ENCODE measurements at regions not wholly inside any gene's neighbourhood (a gene's known extent, or its start where the extent isn't known, plus 50 kb on each side); places are given as distances from the start of the nearest gene placed in this dataset.

- Histone ChIP-seq H3K9ac (ENCODE audit: low read length) (no peak overlapping the region), H3K9me2 (replicated peaks; ENCODE audit: insufficient read depth, low read length) (no peaks in the 10 kb centered on the region), H3K36me3 (ENCODE audit: insufficient read depth, low read length) (no peaks in the 10 kb centered on the region), H3K4me2 (ENCODE audit: low read depth, low read length, poor library complexity, severe bottlenecking) (no peak overlapping the region), H4K20me1 (ENCODE audit: insufficient read depth, low read depth, low read length) (no peaks in the 10 kb centered on the region), H3K4me1 (ENCODE audit: low read length) (no peaks in the 10 kb centered on the region), H3K4me3 (ENCODE audit: low read length) (no peak overlapping the region), H3K27ac (ENCODE audit: low read length) (no peak overlapping the region), H2AFZ (ENCODE audit: low read length) (no peak overlapping the region), H3K27me3 (ENCODE audit: low read length) (no peaks in the 10 kb centered on the region), H3K9me3 (ENCODE audit: low read length) (no peaks in the 10 kb centered on the region; the same call in 1 of the 2 replicates), H3K79me2 (ENCODE audit: low read length) (no peaks in the 10 kb centered on the region)
- no peak for DNase-seq
Measured at GRCh38 chr21:15219894-15220293, 155.1 kb upstream of the NRIP1 start.

GRCh38 chr21:15221799-15222386 is 157.1 kb upstream of the NRIP1 start:
- H3K27ac ChIP-seq (ENCODE audit: low read length): no peak overlapping the region
- peaks cover 2% of the 10 kb centered on the region for H3K9me3 ChIP-seq (ENCODE audit: low read length)
- H3K79me2 ChIP-seq (ENCODE audit: low read length): no peaks in the 10 kb centered on the region
- no peaks in the 10 kb centered on the region for H3K9me2 ChIP-seq (replicated peaks; ENCODE audit: insufficient read depth, low read length)
- no peaks in the 10 kb centered on the region for H3K4me1 ChIP-seq (ENCODE audit: low read length)
- H3K4me3 ChIP-seq (ENCODE audit: low read length): no peak overlapping the region
- H3K36me3 ChIP-seq (ENCODE audit: insufficient read depth, low read length): no peaks in the 10 kb centered on the region
- H4K20me1 ChIP-seq (ENCODE audit: insufficient read depth, low read depth, low read length): no peaks in the 10 kb centered on the region
- no peaks in the 10 kb centered on the region for H3K27me3 ChIP-seq (ENCODE audit: low read length)
- H2AFZ ChIP-seq (ENCODE audit: low read length): no peak overlapping the region
- no peak for DNase-seq
- no peak overlapping the region for H3K9ac ChIP-seq (ENCODE audit: low read length)
- H3K4me2 ChIP-seq (ENCODE audit: low read depth, low read length, poor library complexity, severe bottlenecking): no peak overlapping the region

GRCh38 chr21:15222707-15223106 is 157.9 kb upstream of the NRIP1 start:
- Histone ChIP-seq H3K79me2 (ENCODE audit: low read length) (no peaks in the 10 kb centered on the region), H3K9me2 (replicated peaks; ENCODE audit: insufficient read depth, low read length) (no peaks in the 10 kb centered on the region), H3K9me3 (ENCODE audit: low read length) (peaks cover 2% of the 10 kb centered on the region), H2AFZ (ENCODE audit: low read length) (no peak overlapping the region), H3K4me3 (ENCODE audit: low read length) (no peak overlapping the region), H3K27ac (ENCODE audit: low read length) (no peak overlapping the region), H3K9ac (ENCODE audit: low read length) (no peak overlapping the region), H3K4me1 (ENCODE audit: low read length) (no peaks in the 10 kb centered on the region), H3K4me2 (ENCODE audit: low read depth, low read length, poor library complexity, severe bottlenecking) (no peak overlapping the region), H3K27me3 (ENCODE audit: low read length) (no peaks in the 10 kb centered on the region), H4K20me1 (ENCODE audit: insufficient read depth, low read depth, low read length) (no peaks in the 10 kb centered on the region), H3K36me3 (ENCODE audit: insufficient read depth, low read length) (no peaks in the 10 kb centered on the region)
- DNase-seq: no peak

GRCh38 chr21:15224346-15225086 is 159.7 kb upstream of the NRIP1 start:
- Histone ChIP-seq H3K4me1 (ENCODE audit: low read length) (no peaks in the 10 kb centered on the region), H3K9ac (ENCODE audit: low read length) (no peak overlapping the region), H3K79me2 (ENCODE audit: low read length) (no peaks in the 10 kb centered on the region), H3K27ac (ENCODE audit: low read length) (no peak overlapping the region), H2AFZ (ENCODE audit: low read length) (no peak overlapping the region), H3K9me2 (replicated peaks; ENCODE audit: insufficient read depth, low read length) (no peaks in the 10 kb centered on the region), H3K9me3 (ENCODE audit: low read length) (peaks cover 2% of the 10 kb centered on the region), H3K36me3 (ENCODE audit: insufficient read depth, low read length) (no peaks in the 10 kb centered on the region), H3K4me3 (ENCODE audit: low read length) (no peak overlapping the region), H4K20me1 (ENCODE audit: insufficient read depth, low read depth, low read length) (no peaks in the 10 kb centered on the region), H3K27me3 (ENCODE audit: low read length) (no peaks in the 10 kb centered on the region), H3K4me2 (ENCODE audit: low read depth, low read length, poor library complexity, severe bottlenecking) (no peak overlapping the region)
- DNase-seq: no peak

- Histone ChIP-seq H3K9me3 (ENCODE audit: low read length) (peaks cover 6% of the 10 kb centered on the region), H3K36me3 (ENCODE audit: insufficient read depth, low read length) (no peaks in the 10 kb centered on the region), H3K9ac (ENCODE audit: low read length) (no peak overlapping the region), H2AFZ (ENCODE audit: low read length) (no peak overlapping the region), H4K20me1 (ENCODE audit: insufficient read depth, low read depth, low read length) (no peaks in the 10 kb centered on the region), H3K4me3 (ENCODE audit: low read length) (no peak overlapping the region), H3K27ac (ENCODE audit: low read length) (no peak overlapping the region), H3K4me2 (ENCODE audit: low read depth, low read length, poor library complexity, severe bottlenecking) (no peak overlapping the region), H3K4me1 (ENCODE audit: low read length) (no peaks in the 10 kb centered on the region), H3K79me2 (ENCODE audit: low read length) (no peaks in the 10 kb centered on the region), H3K9me2 (replicated peaks; ENCODE audit: insufficient read depth, low read length) (no peaks in the 10 kb centered on the region), H3K27me3 (ENCODE audit: low read length) (no peaks in the 10 kb centered on the region)
- no peak for DNase-seq
Measured at GRCh38 chr21:15227919-15228318, 163.1 kb upstream of the NRIP1 start.

- H3K36me3 ChIP-seq (ENCODE audit: insufficient read depth, low read length): no peaks in the 10 kb centered on the region
- H4K20me1 ChIP-seq (ENCODE audit: insufficient read depth, low read depth, low read length): no peaks in the 10 kb centered on the region
- DNase-seq: no peak
Measured at GRCh38 chr21:15229390-15229789, 164.6 kb upstream of the NRIP1 start.

GRCh38 chr21:15233611-15234010 is 168.8 kb upstream of the NRIP1 start:
- no peaks in the 10 kb centered on the region for H3K79me2 ChIP-seq (ENCODE audit: low read length)
- peaks cover 14% of the 10 kb centered on the region for H3K9me3 ChIP-seq (ENCODE audit: low read length)
- no peaks in the 10 kb centered on the region for H3K27me3 ChIP-seq (ENCODE audit: low read length)
- H3K27ac ChIP-seq (ENCODE audit: low read length): no peak overlapping the region
- no peak overlapping the region for H3K9ac ChIP-seq (ENCODE audit: low read length)
- no peak overlapping the region for H2AFZ ChIP-seq (ENCODE audit: low read length)
- no peak for DNase-seq
- H3K36me3 ChIP-seq (ENCODE audit: insufficient read depth, low read length): no peaks in the 10 kb centered on the region
- H3K4me3 ChIP-seq (ENCODE audit: low read length): no peak overlapping the region
- no peak overlapping the region for H3K4me2 ChIP-seq (ENCODE audit: low read depth, low read length, poor library complexity, severe bottlenecking)
- no peaks in the 10 kb centered on the region for H3K4me1 ChIP-seq (ENCODE audit: low read length)
- no peaks in the 10 kb centered on the region for H3K9me2 ChIP-seq (replicated peaks; ENCODE audit: insufficient read depth, low read length)
- H4K20me1 ChIP-seq (ENCODE audit: insufficient read depth, low read depth, low read length): no peaks in the 10 kb centered on the region

More at GRCh38 chr21:15229390-15229789, 164.6 kb upstream of the NRIP1 start:
- H3K27me3 ChIP-seq (ENCODE audit: low read length): no peaks in the 10 kb centered on the region
- peaks cover 9% of the 10 kb centered on the region for H3K9me3 ChIP-seq (ENCODE audit: low read length)
- H2AFZ ChIP-seq (ENCODE audit: low read length): no peak overlapping the region
- no peak overlapping the region for H3K4me3 ChIP-seq (ENCODE audit: low read length)
- no peaks in the 10 kb centered on the region for H3K4me1 ChIP-seq (ENCODE audit: low read length)
- no peak overlapping the region for H3K4me2 ChIP-seq (ENCODE audit: low read depth, low read length, poor library complexity, severe bottlenecking)
- H3K9me2 ChIP-seq (replicated peaks; ENCODE audit: insufficient read depth, low read length): no peaks in the 10 kb centered on the region
- no peaks in the 10 kb centered on the region for H3K79me2 ChIP-seq (ENCODE audit: low read length)
- H3K9ac ChIP-seq (ENCODE audit: low read length): no peak overlapping the region
- no peak overlapping the region for H3K27ac ChIP-seq (ENCODE audit: low read length)

- DNase-seq: no peak
- H3K9ac ChIP-seq (ENCODE audit: low read length): no peak overlapping the region
- H3K4me1 ChIP-seq (ENCODE audit: low read length): no peaks in the 10 kb centered on the region
- no peak overlapping the region for H3K4me2 ChIP-seq (ENCODE audit: low read depth, low read length, poor library complexity, severe bottlenecking)
- no peaks in the 10 kb centered on the region for H4K20me1 ChIP-seq (ENCODE audit: insufficient read depth, low read depth, low read length)
- H3K27me3 ChIP-seq (ENCODE audit: low read length): no peaks in the 10 kb centered on the region
- H3K27ac ChIP-seq (ENCODE audit: low read length): no peak overlapping the region
- H3K36me3 ChIP-seq (ENCODE audit: insufficient read depth, low read length): no peaks in the 10 kb centered on the region
- H3K9me2 ChIP-seq (replicated peaks; ENCODE audit: insufficient read depth, low read length): no peaks in the 10 kb centered on the region
- peaks cover 14% of the 10 kb centered on the region for H3K9me3 ChIP-seq (ENCODE audit: low read length)
- H2AFZ ChIP-seq (ENCODE audit: low read length): no peak overlapping the region
- H3K79me2 ChIP-seq (ENCODE audit: low read length): no peaks in the 10 kb centered on the region
- H3K4me3 ChIP-seq (ENCODE audit: low read length): no peak overlapping the region
Measured at GRCh38 chr21:15236111-15236510, 171.3 kb upstream of the NRIP1 start.

Data from Karpas-422 (cell line).